ENCODE measurements at regions not wholly inside any gene's neighbourhood (a gene's known extent, or its start where the extent isn't known, plus 50 kb on each side); places are given as distances from the start of the nearest gene placed in this dataset.

GRCh38 chr4:125262502-125262901, 52.3 kb upstream of the FAT4 start:
- no peak for DNase-seq (ENCODE audit: low spot score, unreplicated experiment)
- no peak overlapping the region for H3K4me3 Mint-ChIP-seq (ENCODE audit: low read depth)
- no peaks in the 10 kb centered on the region for H3K36me3 Mint-ChIP-seq (ENCODE audit: insufficient read depth)
- H3K9me3 Mint-ChIP-seq (ENCODE audit: low read depth): no peaks in the 10 kb centered on the region
- H3K27ac Mint-ChIP-seq: no peak overlapping the region
- H3K4me1 Mint-ChIP-seq (ENCODE audit: low read depth): no peaks in the 10 kb centered on the region
- no peaks in the 10 kb centered on the region for H3K27me3 Mint-ChIP-seq
- TF ChIP-seq, protein P1, sequence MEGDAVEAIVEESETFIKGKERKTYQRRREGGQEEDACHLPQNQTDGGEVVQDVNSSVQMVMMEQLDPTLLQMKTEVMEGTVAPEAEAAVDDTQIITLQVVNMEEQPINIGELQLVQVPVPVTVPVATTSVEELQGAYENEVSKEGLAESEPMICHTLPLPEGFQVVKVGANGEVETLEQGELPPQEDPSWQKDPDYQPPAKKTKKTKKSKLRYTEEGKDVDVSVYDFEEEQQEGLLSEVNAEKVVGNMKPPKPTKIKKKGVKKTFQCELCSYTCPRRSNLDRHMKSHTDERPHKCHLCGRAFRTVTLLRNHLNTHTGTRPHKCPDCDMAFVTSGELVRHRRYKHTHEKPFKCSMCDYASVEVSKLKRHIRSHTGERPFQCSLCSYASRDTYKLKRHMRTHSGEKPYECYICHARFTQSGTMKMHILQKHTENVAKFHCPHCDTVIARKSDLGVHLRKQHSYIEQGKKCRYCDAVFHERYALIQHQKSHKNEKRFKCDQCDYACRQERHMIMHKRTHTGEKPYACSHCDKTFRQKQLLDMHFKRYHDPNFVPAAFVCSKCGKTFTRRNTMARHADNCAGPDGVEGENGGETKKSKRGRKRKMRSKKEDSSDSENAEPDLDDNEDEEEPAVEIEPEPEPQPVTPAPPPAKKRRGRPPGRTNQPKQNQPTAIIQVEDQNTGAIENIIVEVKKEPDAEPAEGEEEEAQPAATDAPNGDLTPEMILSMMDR (IDR thresholded peaks at IDR 0.05; ENCODE audit: unreplicated experiment): no peak

DNA sequence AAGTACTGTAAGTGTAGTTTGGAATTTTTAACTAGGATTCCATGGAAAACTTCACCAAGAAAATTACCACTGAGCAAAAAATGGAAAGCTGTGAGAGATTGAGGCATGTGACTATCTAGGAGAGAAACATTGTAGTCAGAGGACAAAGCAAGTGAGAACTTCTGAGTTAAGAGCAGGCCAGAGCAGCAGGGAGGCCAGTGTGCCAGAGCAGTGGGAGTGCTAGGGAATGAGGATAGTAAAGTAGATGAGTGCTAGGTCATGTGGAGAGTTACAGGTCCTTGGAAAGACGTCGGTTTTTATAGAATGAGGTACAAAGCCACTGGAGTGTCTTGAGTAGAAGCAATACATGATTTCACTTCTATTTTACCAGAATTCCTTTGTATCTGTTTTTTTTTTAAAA, 52.7 kb upstream of the FAT4 start:
- Mint-ChIP-seq H3K9me3 (ENCODE audit: low read depth) (no peaks in the 10 kb centered on the region), H3K4me3 (ENCODE audit: low read depth) (no peak overlapping the region), H3K27ac (no peak overlapping the region), H3K36me3 (ENCODE audit: insufficient read depth) (no peaks in the 10 kb centered on the region), H3K4me1 (ENCODE audit: low read depth) (no peaks in the 10 kb centered on the region), H3K27me3 (no peaks in the 10 kb centered on the region)
- no peak for DNase-seq (ENCODE audit: low spot score, unreplicated experiment)
- TF ChIP-seq, protein P1 (IDR thresholded peaks at IDR 0.05; ENCODE audit: unreplicated experiment): no peak

DNA sequence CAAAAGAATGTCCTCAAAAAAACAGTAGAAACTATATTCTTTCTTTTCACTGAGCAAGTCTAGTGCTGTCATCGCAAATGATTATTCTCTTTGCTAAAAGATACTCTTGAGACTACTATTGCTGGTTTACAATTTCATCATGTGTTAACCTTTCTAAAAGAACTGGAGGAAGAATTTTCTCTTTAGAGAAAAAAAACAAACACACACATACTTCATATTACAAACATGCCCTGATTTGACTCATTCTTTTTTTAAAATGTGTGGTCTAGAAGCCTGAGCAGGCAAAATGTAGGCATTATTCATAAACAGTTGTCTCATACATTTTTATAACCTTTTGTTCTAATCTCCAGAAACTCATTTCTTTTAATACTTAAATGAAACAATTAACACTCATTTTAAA, 60.6 kb upstream of the FAT4 start:
- no peak overlapping the region for H3K4me3 Mint-ChIP-seq (ENCODE audit: low read depth)
- no peak overlapping the region for H3K27ac Mint-ChIP-seq
- no peaks in the 10 kb centered on the region for H3K4me1 Mint-ChIP-seq (ENCODE audit: low read depth)
- no peaks in the 10 kb centered on the region for H3K27me3 Mint-ChIP-seq
- H3K36me3 Mint-ChIP-seq (ENCODE audit: insufficient read depth): no peaks in the 10 kb centered on the region
- no peaks in the 10 kb centered on the region for H3K9me3 Mint-ChIP-seq (ENCODE audit: low read depth)
- TF ChIP-seq, protein P1 (IDR thresholded peaks at IDR 0.05; ENCODE audit: unreplicated experiment): no peak
- DNase-seq (ENCODE audit: low spot score, unreplicated experiment): no peak

GRCh38 chr4:125244848-125245450, 69.8 kb upstream of the FAT4 start:
- no peaks in the 10 kb centered on the region for H3K36me3 Mint-ChIP-seq (ENCODE audit: insufficient read depth)
- TF ChIP-seq, protein P1 (IDR thresholded peaks at IDR 0.05; ENCODE audit: unreplicated experiment): peak; percentile 58
- no peaks in the 10 kb centered on the region for H3K27me3 Mint-ChIP-seq
- no peak overlapping the region for H3K4me3 Mint-ChIP-seq (ENCODE audit: low read depth)
- H3K4me1 Mint-ChIP-seq (ENCODE audit: low read depth): no peaks in the 10 kb centered on the region
- no peaks in the 10 kb centered on the region for H3K9me3 Mint-ChIP-seq (ENCODE audit: low read depth)
- no peak overlapping the region for H3K27ac Mint-ChIP-seq
- no peak for DNase-seq (ENCODE audit: low spot score, unreplicated experiment)

DNA sequence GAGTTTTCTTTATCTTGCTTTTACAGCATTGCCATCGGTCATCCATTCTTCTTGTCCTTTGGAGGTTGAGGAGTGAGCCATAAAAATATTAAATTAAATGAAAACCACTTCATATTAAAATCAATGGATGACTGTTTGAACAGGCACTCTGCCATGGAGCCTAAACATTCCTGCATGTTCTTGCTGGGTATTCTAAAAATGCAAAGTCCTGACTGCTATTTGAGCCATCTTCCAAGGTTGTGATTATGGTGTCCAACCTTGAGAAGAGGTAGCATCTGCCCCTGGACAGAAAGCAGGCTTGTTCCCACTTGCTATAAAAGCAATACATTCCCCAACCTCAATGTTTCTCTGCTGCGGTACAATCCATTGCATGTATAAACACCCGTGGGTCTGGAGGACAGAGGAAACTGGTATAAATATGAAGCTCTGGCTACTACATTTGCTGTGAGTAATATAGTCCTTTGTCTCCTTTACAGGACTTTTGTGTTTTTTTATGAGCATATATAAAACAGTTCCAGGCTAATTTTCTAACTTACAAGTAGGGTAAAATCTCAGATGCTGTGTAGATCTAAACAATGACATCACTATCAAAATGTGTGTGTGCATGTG, 70.9 kb upstream of the FAT4 start:
- no peak overlapping the region for H3K4me3 Mint-ChIP-seq (ENCODE audit: low read depth)
- H3K9me3 Mint-ChIP-seq (ENCODE audit: low read depth): no peaks in the 10 kb centered on the region
- no peak for DNase-seq (ENCODE audit: low spot score, unreplicated experiment)
- TF ChIP-seq, protein P1 (IDR thresholded peaks at IDR 0.05; ENCODE audit: unreplicated experiment): no peak
- no peaks in the 10 kb centered on the region for H3K4me1 Mint-ChIP-seq (ENCODE audit: low read depth)
- no peak overlapping the region for H3K27ac Mint-ChIP-seq
- H3K27me3 Mint-ChIP-seq: no peaks in the 10 kb centered on the region
- no peaks in the 10 kb centered on the region for H3K36me3 Mint-ChIP-seq (ENCODE audit: insufficient read depth)
